HCT116 (cell line): ENCODE measurements at regions not wholly inside any gene's neighbourhood (a gene's known extent, or its start where the extent isn't known, plus 50 kb on each side); places are given as distances from the start of the nearest gene placed in this dataset.

Experiments used
- ATAC-seq: fragments of 200-7000 bp; cut with Tn5 transposase; 2 replicates; pipeline ENCODE4 v1.9.1; 2020; ENCODE audit warnings: mild to moderate bottlenecking, moderate library complexity
- BruUV-seq: library from RNA; stranded (reverse); fragments of 400-500 nt; replicated peaks from 2 replicates; lab custom pipeline; 2021; lab: Mats Ljungman, UMichigan
- CTCF ChIA-PET: fragments of 300-600 bp; sonication (Branson Sonifier 250); formaldehyde crosslinking; loops from one replicate; lab custom pipeline; 2021; ENCODE audit warnings: antibody characterized with exemption; lab: Charles Lee
- POLR2A ChIA-PET: fragments of 300-600, 350-600 bp; sonication (Branson Sonifier 250); formaldehyde crosslinking; loops from one replicate; lab custom pipeline; 2021; ENCODE audit warnings: antibody characterized with exemption; lab: Charles Lee
- RAD21 ChIA-PET, 2 experiments: fragments of 300-600 bp; sonication (Branson Sonifier 250); formaldehyde crosslinking; loops; one replicate each; lab custom pipeline; 2023; ENCODE audit warnings: low total read pairs in 2 of 2; ENCODE audit not compliant: uncharacterized antibody in 2 of 2, unreplicated experiment in 2 of 2, low non-redundant PET in 1 of 2; lab: Charles Lee
- DNase-seq: peaks from one replicate; pipeline ENCODE4 v3.0.0-alpha.2; 2010; ENCODE audit warnings: low read depth, low spot score
- H2AFZ ChIP-seq: fragments of 200-600 bp; shearing (Covaris generic), sonication (generic); 2 replicates; pipeline ENCODE4 v1.6.1; 2017; ENCODE audit warnings: low read depth, mixed run types, mixed read lengths, antibody characterized with exemption, low read length; ENCODE audit not compliant: poor library complexity, severe bottlenecking
- H3K27ac ChIP-seq: 2 replicates; pipeline ENCODE4 v1.5.1; 2012; ENCODE audit warnings: low read depth, low read length
- H3K27me3 ChIP-seq: fragments of 200-600 bp; sonication (generic); 2 replicates; pipeline ENCODE4 v1.6.1; 2016; ENCODE audit warnings: mixed run types, low read length, mixed read lengths; ENCODE audit not compliant: insufficient read depth
- H3K36me3 ChIP-seq, 2 experiments: fragments of 200-500 bp in 1 of 2; fragments of 200-600 bp in 1 of 2; sonication (Bioruptor generic) in 1 of 2; sonication (generic) in 1 of 2; 2 replicates each; pipeline versions ENCODE4 v1.5.1 to v1.6.1; 2014 to 2016; ENCODE audit warnings: low read length in 2 of 2, inconsistent platforms in 1 of 2, mixed read lengths in 1 of 2, mixed run types in 1 of 2; ENCODE audit not compliant: insufficient read depth in 2 of 2, control insufficient read depth in 1 of 2
- H3K4me1 ChIP-seq, 2 experiments: fragments of 200-600 bp in 1 of 2; sonication (generic) in 1 of 2; 2 replicates each; pipeline versions ENCODE4 v1.5.1 to v1.6.1; 2012 to 2017; ENCODE audit warnings: low read length in 2 of 2, inconsistent platforms in 1 of 2, mild to moderate bottlenecking in 1 of 2, mixed read lengths in 1 of 2, mixed run types in 1 of 2, moderate library complexity in 1 of 2; ENCODE audit not compliant: insufficient read depth in 2 of 2, control insufficient read depth in 1 of 2
- H3K4me2 ChIP-seq: fragments of 200-600 bp; sonication (generic); 2 replicates; pipeline ENCODE4 v1.6.1; 2017; ENCODE audit warnings: mixed run types, low read length, mixed read lengths
- H3K4me3 ChIP-seq, 2 experiments: fragments of 200-600 bp in 1 of 2; sonication (generic) in 1 of 2; replicated peaks in 1 of 2; 2 replicates each; pipeline ENCODE4 v1.5.1; 2011 to 2016; ENCODE audit warnings: low read length in 2 of 2, control low read depth in 1 of 2, low read depth in 1 of 2, mild to moderate bottlenecking in 1 of 2, mixed read lengths in 1 of 2, mixed run types in 1 of 2
- H3K79me2 ChIP-seq: fragments of 200-600 bp; sonication (generic); 2 replicates; pipeline ENCODE4 v1.6.1; 2017; ENCODE audit warnings: mild to moderate bottlenecking, mixed run types, low read length, moderate library complexity, mixed read lengths; ENCODE audit not compliant: insufficient read depth
- H3K9ac ChIP-seq: fragments of 200-600 bp; sonication (generic); 2 replicates; pipeline ENCODE4 v1.6.1; 2016; ENCODE audit warnings: low read length, mixed read lengths
- H3K9me2 ChIP-seq: fragments of 200-600 bp; sonication (generic), shearing (Covaris generic); 2 replicates; pipeline ENCODE4 v1.6.1; 2017; ENCODE audit warnings: mixed run types, mild to moderate bottlenecking, moderate library complexity; ENCODE audit not compliant: insufficient read depth
- H3K9me3 ChIP-seq, 2 experiments: fragments of 200-500 bp in 1 of 2; fragments of 200-600 bp in 1 of 2; sonication (Bioruptor generic) in 1 of 2; sonication (generic) in 1 of 2; 2 replicates each; pipeline ENCODE4 v1.6.1; 2014 to 2017; ENCODE audit warnings: low read length in 2 of 2, mixed read lengths in 2 of 2, inconsistent platforms in 1 of 2, low read depth in 1 of 2, mild to moderate bottlenecking in 1 of 2, mixed run types in 1 of 2, moderate library complexity in 1 of 2; ENCODE audit not compliant: control insufficient read depth in 1 of 2, insufficient read depth in 1 of 2
- H4K20me1 ChIP-seq: fragments of 200-600 bp; sonication (generic), shearing (Covaris generic); 2 replicates; pipeline ENCODE4 v1.6.1; 2017; ENCODE audit warnings: mixed run types, mild to moderate bottlenecking, moderate library complexity; ENCODE audit not compliant: insufficient read depth
- ATF3 ChIP-seq: IDR thresholded peaks from 2 replicates; pipeline ENCODE4 v1.6.1; 2012
- EGR1 ChIP-seq: IDR thresholded peaks from 2 replicates; pipeline ENCODE4 v1.6.1; 2012; ENCODE audit warnings: low read depth
- ELF1 ChIP-seq: IDR thresholded peaks from 2 replicates; pipeline ENCODE4 v1.6.1; 2012; ENCODE audit warnings: low read depth, borderline replicate concordance
- EZH2phosphoT487 ChIP-seq: fragments of 200-600 bp; IDR thresholded peaks from 2 replicates; pipeline ENCODE4 v1.6.1; 2018; ENCODE audit warnings: antibody characterized with exemption, borderline replicate concordance
- FOSL1 ChIP-seq: IDR thresholded peaks from 2 replicates; pipeline ENCODE4 v1.6.1; 2012; ENCODE audit warnings: low read depth
- JUND ChIP-seq: IDR thresholded peaks from 2 replicates; pipeline ENCODE4 v1.6.1; 2012
- MAX ChIP-seq: IDR thresholded peaks from 2 replicates; pipeline ENCODE4 v1.6.1; 2012
- POLR2A ChIP-seq: IDR thresholded peaks from 2 replicates; pipeline ENCODE4 v1.7.0; 2011; ENCODE audit warnings: borderline replicate concordance; ENCODE audit not compliant: insufficient read depth, insufficient read length; ENCODE audit errors: extremely low read depth
- RAD21 ChIP-seq: IDR thresholded peaks from 2 replicates; pipeline ENCODE4 v1.6.1; 2012; ENCODE audit warnings: low read depth, mild to moderate bottlenecking
- REST ChIP-seq: IDR thresholded peaks from 2 replicates; pipeline ENCODE4 v1.6.1; 2012; ENCODE audit warnings: low read depth
- SP1 ChIP-seq: IDR thresholded peaks from 2 replicates; pipeline ENCODE4 v1.6.1; 2012; ENCODE audit warnings: low read depth
- YY1 ChIP-seq: IDR thresholded peaks from 2 replicates; pipeline ENCODE4 v1.6.1; 2011; ENCODE audit warnings: low read length, low read depth, moderate library complexity, mild to moderate bottlenecking; ENCODE audit not compliant: insufficient replicate concordance; ENCODE audit errors: extremely low read depth
- ZBTB33 ChIP-seq: IDR thresholded peaks from 2 replicates; pipeline ENCODE4 v1.6.1; 2011; ENCODE audit warnings: mild to moderate bottlenecking, low read length, moderate library complexity; ENCODE audit not compliant: insufficient replicate concordance; ENCODE audit errors: extremely low read depth
- ZFX ChIP-seq: fragments of 450-650 bp; IDR thresholded peaks from 2 replicates; pipeline ENCODE4 v1.6.1; 2017
- ZNF274 ChIP-seq: fragments of 200-500 bp; sonication (Bioruptor generic); IDR thresholded peaks from 2 replicates; pipeline ENCODE4 v1.6.1; 2014; ENCODE audit warnings: mild to moderate bottlenecking, low read depth, low read length, inconsistent platforms
- intact Hi-C: fragments of 100-400 bp; cut with micrococcal nuclease; formaldehyde crosslinking; loops from 2 replicates; pipeline ENCODE4 v1.10.0; 2022

GRCh38 chr3:117595615-117596014 is 886.0 kb downstream of the TUSC7 start:
- H3K36me3 ChIP-seq: no peaks in the 10 kb centered on the region
- RAD21 ChIA-PET: no interaction called here
- H3K27me3 ChIP-seq: peaks cover 4% of the 10 kb centered on the region; the same call in 1 of the 2 replicates
- no peak overlapping the region for H3K4me3 ChIP-seq
- no peak overlapping the region for H3K4me2 ChIP-seq
- no peaks in the 10 kb centered on the region for H3K4me1 ChIP-seq
- CTCF ChIA-PET: no interaction called here
- ATAC-seq (no peak), DNase-seq (no peak)
- H3K9me2 ChIP-seq: no peaks in the 10 kb centered on the region
- POLR2A ChIA-PET: no interaction called here
- no TSS peak for BruUV-seq
- no peak overlapping the region for H3K27ac ChIP-seq
- H3K9me3 ChIP-seq: no peaks in the 10 kb centered on the region
- TF ChIP-seq MAX (no peak), RAD21 (no peak), ZFX (no peak), ZNF274 (no peak), JUND (no peak), ATF3 (no peak), ELF1 (no peak), YY1 (no peak), SP1 (no peak), ZBTB33 (no peak), EGR1 (no peak), POLR2A (no peak), FOSL1 (no peak), REST (no peak), EZH2phosphoT487 (no peak)
- H3K79me2 ChIP-seq: no peaks in the 10 kb centered on the region
- no peaks in the 10 kb centered on the region for H4K20me1 ChIP-seq
- no peak overlapping the region for H2AFZ ChIP-seq
- no peak overlapping the region for H3K9ac ChIP-seq
- intact Hi-C loops: no loop called here
